ENCODE measurements at regions not wholly inside any gene's neighbourhood (a gene's known extent, or its start where the extent isn't known, plus 50 kb on each side); places are given as distances from the start of the nearest gene placed in this dataset.
A peak's percentile ranks its signal among the peaks of the same experiment; 100 is the strongest.

DNA sequence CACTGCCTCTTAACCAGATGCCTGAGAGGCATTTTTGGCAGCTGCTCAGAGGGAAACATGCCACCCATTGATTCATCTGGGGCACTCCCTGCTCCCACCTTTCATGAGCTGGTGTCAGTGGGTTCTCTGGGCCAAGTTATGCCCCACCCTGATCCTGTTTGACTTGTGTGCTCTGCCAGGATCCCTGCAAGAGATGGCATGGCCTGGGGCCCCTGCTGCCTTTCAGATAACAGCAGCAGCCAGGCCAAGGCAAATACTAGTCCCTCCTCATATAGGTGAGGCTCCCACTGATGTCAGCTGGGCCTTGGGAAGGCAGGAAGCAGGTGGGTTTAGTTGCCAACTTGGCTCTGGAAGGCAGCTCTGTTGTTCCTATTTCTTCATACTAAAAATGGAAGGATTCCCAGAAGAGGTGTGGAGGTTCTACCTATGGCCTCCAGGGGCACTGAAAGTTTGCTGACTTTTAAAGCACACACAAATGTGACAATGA, 192.9 kb upstream of the RBPJ start:
- Histone ChIP-seq H3K27me3 (ENCODE audit: insufficient read depth, low read depth) (no peaks in the 10 kb centered on the region), H3F3A (ENCODE audit: insufficient read depth, low read depth) (no peaks in the 10 kb centered on the region; the same call in 1 of the 2 replicates), H3K9me2 (ENCODE audit: insufficient read depth) (no peaks in the 10 kb centered on the region), H4K20me1 (ENCODE audit: insufficient read depth) (no peaks in the 10 kb centered on the region), H3K36me3 (ENCODE audit: low read depth) (no peaks in the 10 kb centered on the region), H3K4me2 (no peak overlapping the region), H3K4me3 (no peak overlapping the region), H3K9me3 (ENCODE audit: insufficient read depth, low read depth) (no peaks in the 10 kb centered on the region), H3K27ac (no peak overlapping the region), H3K4me1 (replicated peaks; ENCODE audit: insufficient read depth) (0 out of 2 replicates have a peak, but pooled peaks cover 4% of the 10 kb centered on the region), H3K79me2 (ENCODE audit: low read depth) (no peaks in the 10 kb centered on the region), H2AFZ (no peak overlapping the region)
- TF ChIP-seq, protein P1, sequence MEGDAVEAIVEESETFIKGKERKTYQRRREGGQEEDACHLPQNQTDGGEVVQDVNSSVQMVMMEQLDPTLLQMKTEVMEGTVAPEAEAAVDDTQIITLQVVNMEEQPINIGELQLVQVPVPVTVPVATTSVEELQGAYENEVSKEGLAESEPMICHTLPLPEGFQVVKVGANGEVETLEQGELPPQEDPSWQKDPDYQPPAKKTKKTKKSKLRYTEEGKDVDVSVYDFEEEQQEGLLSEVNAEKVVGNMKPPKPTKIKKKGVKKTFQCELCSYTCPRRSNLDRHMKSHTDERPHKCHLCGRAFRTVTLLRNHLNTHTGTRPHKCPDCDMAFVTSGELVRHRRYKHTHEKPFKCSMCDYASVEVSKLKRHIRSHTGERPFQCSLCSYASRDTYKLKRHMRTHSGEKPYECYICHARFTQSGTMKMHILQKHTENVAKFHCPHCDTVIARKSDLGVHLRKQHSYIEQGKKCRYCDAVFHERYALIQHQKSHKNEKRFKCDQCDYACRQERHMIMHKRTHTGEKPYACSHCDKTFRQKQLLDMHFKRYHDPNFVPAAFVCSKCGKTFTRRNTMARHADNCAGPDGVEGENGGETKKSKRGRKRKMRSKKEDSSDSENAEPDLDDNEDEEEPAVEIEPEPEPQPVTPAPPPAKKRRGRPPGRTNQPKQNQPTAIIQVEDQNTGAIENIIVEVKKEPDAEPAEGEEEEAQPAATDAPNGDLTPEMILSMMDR (conservative IDR thresholded peaks at IDR 0.05): 0 out of 2 replicates have a peak, but pooled peaks have one; percentile 39
- TF ChIP-seq EZH2 (IDR thresholded peaks at IDR 0.05; ENCODE audit: low read depth): no peak
- BruUV-seq (replicated peaks): no TSS peak
- POLR2A ChIA-PET (ENCODE audit: unreplicated experiment): interaction anchor here (0.5 to 0.6 kb wide), 2 partner anchors 159 to 462 kb away, joined by 4 to 6 read pairs; no protein-coding TSS in a partner anchor
- DNase-seq: peak; percentile 79
- intact Hi-C loops (cut with micrococcal nuclease; ENCODE audit: unreplicated experiment): loop anchor here (1.0 to 5.0 kb wide), 2 partner anchors 41 to 191 kb away; no protein-coding TSS in a partner anchor
- CTCF ChIA-PET: interaction anchor here (0.8 kb wide), 1 partner anchor 191 kb away, joined by 4 read pairs; no protein-coding TSS in a partner anchor

DNA sequence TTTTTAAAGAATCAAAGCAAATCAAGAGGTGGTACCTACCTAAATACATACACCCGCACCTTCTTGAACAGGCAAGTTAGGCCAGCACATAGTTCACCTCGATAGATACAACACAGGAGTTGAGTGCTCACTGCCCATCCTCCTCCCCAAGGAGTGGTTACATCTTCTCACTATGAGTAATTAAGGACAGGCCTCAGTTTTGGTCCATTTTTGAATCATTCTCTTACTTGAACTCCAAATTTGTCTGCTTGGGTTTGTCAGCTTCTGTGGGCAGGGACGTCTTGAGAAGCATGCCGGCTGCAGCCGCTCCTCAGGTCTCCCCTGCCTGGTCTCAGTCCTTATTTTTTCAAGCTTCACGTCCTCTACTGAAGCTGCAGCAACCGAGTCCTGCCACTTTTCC, 190.6 kb upstream of the RBPJ start:
- H3K4me1 ChIP-seq (replicated peaks; ENCODE audit: insufficient read depth): 0 out of 2 replicates have a peak, but pooled peaks cover 4% of the 10 kb centered on the region
- no peak for TF ChIP-seq EZH2 (IDR thresholded peaks at IDR 0.05; ENCODE audit: low read depth)
- TF ChIP-seq, protein P1 (conservative IDR thresholded peaks at IDR 0.05): no peak
- no peak overlapping the region for H2AFZ ChIP-seq
- POLR2A ChIA-PET (ENCODE audit: unreplicated experiment): no interaction called here
- intact Hi-C loops (cut with micrococcal nuclease; ENCODE audit: unreplicated experiment): no loop called here
- BruUV-seq (replicated peaks): no TSS peak
- no peak overlapping the region for H3K4me2 ChIP-seq
- CTCF ChIA-PET: no interaction called here
- H3K4me3 ChIP-seq: no peak overlapping the region
- H3K79me2 ChIP-seq (ENCODE audit: low read depth): no peaks in the 10 kb centered on the region
- no peaks in the 10 kb centered on the region for H3K36me3 ChIP-seq (ENCODE audit: low read depth)
- DNase-seq: no peak
- H3F3A ChIP-seq (ENCODE audit: insufficient read depth, low read depth): no peaks in the 10 kb centered on the region; the same call in 1 of the 2 replicates
- no peak overlapping the region for H3K27ac ChIP-seq
- H3K27me3 ChIP-seq (ENCODE audit: insufficient read depth, low read depth): no peaks in the 10 kb centered on the region
- H4K20me1 ChIP-seq (ENCODE audit: insufficient read depth): no peaks in the 10 kb centered on the region
- H3K9me2 ChIP-seq (ENCODE audit: insufficient read depth): no peaks in the 10 kb centered on the region
- no peaks in the 10 kb centered on the region for H3K9me3 ChIP-seq (ENCODE audit: insufficient read depth, low read depth)

DNA sequence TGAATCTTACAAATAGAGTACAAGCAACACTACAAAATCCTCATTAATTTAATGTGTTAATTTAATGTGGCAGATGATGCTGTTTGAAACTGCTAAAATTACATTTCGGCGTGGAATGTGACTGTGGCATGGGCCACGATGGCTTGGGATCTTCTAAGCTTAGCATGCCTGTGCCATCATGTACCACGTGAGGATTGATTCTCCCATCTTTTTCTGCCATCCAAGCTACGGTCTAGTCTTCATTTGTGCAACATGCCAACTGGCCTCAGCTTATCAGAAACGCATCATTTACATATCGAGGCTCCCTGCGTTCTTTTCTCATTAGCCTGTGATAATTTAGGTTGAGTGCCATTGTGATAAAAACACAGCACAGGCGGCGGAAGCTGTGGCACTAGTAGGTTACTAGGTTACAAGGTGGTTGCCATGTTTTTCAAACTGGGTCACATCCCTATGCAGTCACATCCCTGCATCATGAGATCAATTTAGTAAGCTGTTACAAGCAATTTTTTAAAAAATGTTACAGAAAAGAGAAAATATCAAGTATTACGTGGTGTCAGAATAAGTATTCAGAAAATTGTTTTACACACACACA, 189.9 kb upstream of the RBPJ start:
- BruUV-seq (replicated peaks): no TSS peak
- ChIA-PET POLR2A (ENCODE audit: unreplicated experiment) (no interaction called here), CTCF (no interaction called here)
- H3K9me3 ChIP-seq (ENCODE audit: insufficient read depth, low read depth): no peaks in the 10 kb centered on the region
- no peak overlapping the region for H2AFZ ChIP-seq
- H3K79me2 ChIP-seq (ENCODE audit: low read depth): no peaks in the 10 kb centered on the region
- no peaks in the 10 kb centered on the region for H3K36me3 ChIP-seq (ENCODE audit: low read depth)
- H3F3A ChIP-seq (ENCODE audit: insufficient read depth, low read depth): no peaks in the 10 kb centered on the region; the same call in 1 of the 2 replicates
- H4K20me1 ChIP-seq (ENCODE audit: insufficient read depth): no peaks in the 10 kb centered on the region
- intact Hi-C loops (cut with micrococcal nuclease; ENCODE audit: unreplicated experiment): no loop called here
- H3K4me1 ChIP-seq (replicated peaks; ENCODE audit: insufficient read depth): 0 out of 2 replicates have a peak, but pooled peaks cover 4% of the 10 kb centered on the region
- no peaks in the 10 kb centered on the region for H3K27me3 ChIP-seq (ENCODE audit: insufficient read depth, low read depth)
- no peak for TF ChIP-seq EZH2 (IDR thresholded peaks at IDR 0.05; ENCODE audit: low read depth)
- TF ChIP-seq, protein P1 (conservative IDR thresholded peaks at IDR 0.05): no peak
- H3K4me2 ChIP-seq: no peak overlapping the region
- H3K4me3 ChIP-seq: no peak overlapping the region
- DNase-seq: no peak
- no peaks in the 10 kb centered on the region for H3K9me2 ChIP-seq (ENCODE audit: insufficient read depth)
- no peak overlapping the region for H3K27ac ChIP-seq

All from PC-9 (cell line).